ENCODE measurements at regions not wholly inside any gene's neighbourhood (a gene's known extent, or its start where the extent isn't known, plus 50 kb on each side); places are given as distances from the start of the nearest gene placed in this dataset.
A peak's percentile ranks its signal among the peaks of the same experiment; 100 is the strongest.

DNA sequence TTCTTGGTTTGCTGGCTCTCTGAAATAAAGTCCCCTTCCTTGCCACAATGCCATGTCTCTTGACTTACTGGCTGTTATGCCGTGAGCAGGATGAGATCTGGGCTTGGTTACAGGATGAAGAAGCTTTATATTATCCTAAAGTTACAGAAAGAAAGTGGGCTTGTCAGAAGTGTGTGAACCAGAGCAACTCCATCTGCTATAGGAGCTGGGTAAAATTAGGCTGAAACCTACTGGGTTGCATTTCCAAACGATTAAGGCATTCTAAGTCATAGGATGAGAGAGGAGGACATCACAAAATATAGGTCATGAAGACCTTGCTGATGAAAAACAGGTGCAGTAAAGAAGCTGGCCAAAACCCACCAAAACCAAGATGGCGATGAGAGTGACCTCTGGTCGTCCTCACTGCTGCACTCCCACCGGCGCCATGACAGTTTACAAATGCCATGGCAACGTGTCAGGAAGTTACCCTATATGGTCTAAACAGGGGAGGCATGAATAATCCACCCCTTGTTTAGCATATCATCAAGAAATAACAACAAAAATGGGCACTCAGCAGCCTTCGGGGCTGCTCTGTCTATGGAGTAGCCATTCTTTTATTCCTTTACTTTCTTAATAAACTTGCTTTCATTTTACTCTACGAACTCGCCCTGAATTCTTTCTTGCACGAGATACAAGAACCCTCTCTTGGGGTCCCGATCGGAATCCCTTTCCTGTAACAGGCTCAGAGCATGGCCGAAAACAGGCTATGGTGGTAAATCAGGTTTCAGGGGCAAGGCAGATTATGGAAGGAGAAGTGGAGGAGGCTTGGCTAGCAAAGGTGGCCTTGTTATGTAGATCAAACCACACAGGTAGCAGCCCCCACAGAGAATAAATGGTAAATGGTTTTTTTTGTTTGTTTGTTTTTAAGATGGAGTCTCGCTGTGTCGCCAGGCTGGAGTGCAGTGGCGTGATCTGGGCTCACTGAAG is 81.3 kb upstream of the C16orf82 start (continued):
- TF ChIP-seq, protein P1, sequence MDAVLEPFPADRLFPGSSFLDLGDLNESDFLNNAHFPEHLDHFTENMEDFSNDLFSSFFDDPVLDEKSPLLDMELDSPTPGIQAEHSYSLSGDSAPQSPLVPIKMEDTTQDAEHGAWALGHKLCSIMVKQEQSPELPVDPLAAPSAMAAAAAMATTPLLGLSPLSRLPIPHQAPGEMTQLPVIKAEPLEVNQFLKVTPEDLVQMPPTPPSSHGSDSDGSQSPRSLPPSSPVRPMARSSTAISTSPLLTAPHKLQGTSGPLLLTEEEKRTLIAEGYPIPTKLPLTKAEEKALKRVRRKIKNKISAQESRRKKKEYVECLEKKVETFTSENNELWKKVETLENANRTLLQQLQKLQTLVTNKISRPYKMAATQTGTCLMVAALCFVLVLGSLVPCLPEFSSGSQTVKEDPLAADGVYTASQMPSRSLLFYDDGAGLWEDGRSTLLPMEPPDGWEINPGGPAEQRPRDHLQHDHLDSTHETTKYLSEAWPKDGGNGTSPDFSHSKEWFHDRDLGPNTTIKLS (IDR thresholded peaks at IDR 0.05; ENCODE audit: borderline replicate concordance, low read depth), result no peak
- TF ChIP-seq NR4A1 (CRISPR knock-in tag; IDR thresholded peaks at IDR 0.05) (no peak), NR4A1 (tag; IDR thresholded peaks at IDR 0.05) (peak; percentile 91), XRCC4 (IDR thresholded peaks at IDR 0.05; ENCODE audit: extremely low read depth, insufficient read depth, insufficient read length) (no peak), THRAP3 (IDR thresholded peaks at IDR 0.05; ENCODE audit: borderline replicate concordance) (no peak), ZBTB11 (CRISPR knock-in tag; IDR thresholded peaks at IDR 0.05) (peak in 1 of 3 experiments; percentile 28; a peak in 1 of 6 replicates), HNRNPK (IDR thresholded peaks at IDR 0.05; ENCODE audit: low read depth, low read length, poor library complexity, severe bottlenecking) (no peak), E2F3 (CRISPR knock-in tag; IDR thresholded peaks at IDR 0.05) (no peak)
- TF ChIP-seq, protein P2, sequence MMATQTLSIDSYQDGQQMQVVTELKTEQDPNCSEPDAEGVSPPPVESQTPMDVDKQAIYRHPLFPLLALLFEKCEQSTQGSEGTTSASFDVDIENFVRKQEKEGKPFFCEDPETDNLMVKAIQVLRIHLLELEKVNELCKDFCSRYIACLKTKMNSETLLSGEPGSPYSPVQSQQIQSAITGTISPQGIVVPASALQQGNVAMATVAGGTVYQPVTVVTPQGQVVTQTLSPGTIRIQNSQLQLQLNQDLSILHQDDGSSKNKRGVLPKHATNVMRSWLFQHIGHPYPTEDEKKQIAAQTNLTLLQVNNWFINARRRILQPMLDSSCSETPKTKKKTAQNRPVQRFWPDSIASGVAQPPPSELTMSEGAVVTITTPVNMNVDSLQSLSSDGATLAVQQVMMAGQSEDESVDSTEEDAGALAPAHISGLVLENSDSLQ (IDR thresholded peaks at IDR 0.05), result no peak
- TF ChIP-seq, protein P3, sequence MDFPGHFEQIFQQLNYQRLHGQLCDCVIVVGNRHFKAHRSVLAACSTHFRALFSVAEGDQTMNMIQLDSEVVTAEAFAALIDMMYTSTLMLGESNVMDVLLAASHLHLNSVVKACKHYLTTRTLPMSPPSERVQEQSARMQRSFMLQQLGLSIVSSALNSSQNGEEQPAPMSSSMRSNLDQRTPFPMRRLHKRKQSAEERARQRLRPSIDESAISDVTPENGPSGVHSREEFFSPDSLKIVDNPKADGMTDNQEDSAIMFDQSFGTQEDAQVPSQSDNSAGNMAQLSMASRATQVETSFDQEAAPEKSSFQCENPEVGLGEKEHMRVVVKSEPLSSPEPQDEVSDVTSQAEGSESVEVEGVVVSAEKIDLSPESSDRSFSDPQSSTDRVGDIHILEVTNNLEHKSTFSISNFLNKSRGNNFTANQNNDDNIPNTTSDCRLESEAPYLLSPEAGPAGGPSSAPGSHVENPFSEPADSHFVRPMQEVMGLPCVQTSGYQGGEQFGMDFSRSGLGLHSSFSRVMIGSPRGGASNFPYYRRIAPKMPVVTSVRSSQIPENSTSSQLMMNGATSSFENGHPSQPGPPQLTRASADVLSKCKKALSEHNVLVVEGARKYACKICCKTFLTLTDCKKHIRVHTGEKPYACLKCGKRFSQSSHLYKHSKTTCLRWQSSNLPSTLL (IDR thresholded peaks at IDR 0.05), result no peak
- TF ChIP-seq, protein P4, sequence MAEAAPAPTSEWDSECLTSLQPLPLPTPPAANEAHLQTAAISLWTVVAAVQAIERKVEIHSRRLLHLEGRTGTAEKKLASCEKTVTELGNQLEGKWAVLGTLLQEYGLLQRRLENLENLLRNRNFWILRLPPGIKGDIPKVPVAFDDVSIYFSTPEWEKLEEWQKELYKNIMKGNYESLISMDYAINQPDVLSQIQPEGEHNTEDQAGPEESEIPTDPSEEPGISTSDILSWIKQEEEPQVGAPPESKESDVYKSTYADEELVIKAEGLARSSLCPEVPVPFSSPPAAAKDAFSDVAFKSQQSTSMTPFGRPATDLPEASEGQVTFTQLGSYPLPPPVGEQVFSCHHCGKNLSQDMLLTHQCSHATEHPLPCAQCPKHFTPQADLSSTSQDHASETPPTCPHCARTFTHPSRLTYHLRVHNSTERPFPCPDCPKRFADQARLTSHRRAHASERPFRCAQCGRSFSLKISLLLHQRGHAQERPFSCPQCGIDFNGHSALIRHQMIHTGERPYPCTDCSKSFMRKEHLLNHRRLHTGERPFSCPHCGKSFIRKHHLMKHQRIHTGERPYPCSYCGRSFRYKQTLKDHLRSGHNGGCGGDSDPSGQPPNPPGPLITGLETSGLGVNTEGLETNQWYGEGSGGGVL (CRISPR knock-in tag; IDR thresholded peaks at IDR 0.05), result no peak
